ENCODE measurements at regions not wholly inside any gene's neighbourhood (a gene's known extent, or its start where the extent isn't known, plus 50 kb on each side); places are given as distances from the start of the nearest gene placed in this dataset.

DNA sequence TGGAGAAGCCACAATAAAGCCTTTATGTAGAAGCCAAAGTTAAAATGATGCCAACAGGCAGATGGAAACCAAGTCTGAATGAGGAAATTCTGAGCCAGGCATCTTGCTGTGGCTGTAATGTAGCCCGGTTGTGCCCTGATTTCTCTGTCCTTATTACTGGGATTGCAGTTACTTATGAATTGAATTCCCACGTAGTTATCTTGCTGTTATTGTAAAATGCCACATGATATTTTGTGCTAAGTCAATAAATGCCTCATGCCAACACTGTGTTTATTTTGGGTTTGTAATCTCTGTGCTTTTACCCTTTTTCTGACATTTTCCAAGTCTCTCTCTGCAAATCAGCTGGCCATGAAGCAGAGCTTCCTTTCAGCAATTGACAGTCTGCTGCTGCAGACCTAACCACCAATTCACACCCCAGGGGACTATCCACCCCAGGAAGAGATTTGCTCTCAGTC, 486.1 kb upstream of the GOLIM4 start:
- Histone ChIP-seq H3K4me2 (no peak overlapping the region), H3K36me3 (replicated peaks in 1 of 2; ENCODE audit: control insufficient read depth in 1 of 2, insufficient read depth in 2 of 2, low read length in 1 of 2) (no peaks in the 10 kb centered on the region), H4K20me1 (ENCODE audit: insufficient read depth) (no peaks in the 10 kb centered on the region), H3K27ac (ENCODE audit: low read depth in 2 of 2, low read length in 1 of 2) (no peak overlapping the region; a peak in 1 of 4 replicates), H2AFZ (ENCODE audit: low read depth) (no peak overlapping the region), H3K4me1 (ENCODE audit: control insufficient read depth in 1 of 2, insufficient read depth in 2 of 2, low read depth in 1 of 2, low read length in 1 of 2) (no peaks in the 10 kb centered on the region), H3K9me3 (no peaks in the 10 kb centered on the region; the same call in 1 of the 2 replicates), H3K4me3 (ENCODE audit: low read depth in 2 of 2, low read length in 1 of 2) (no peak overlapping the region), H3K9me2 (no peaks in the 10 kb centered on the region), H3K79me2 (ENCODE audit: insufficient read depth) (no peaks in the 10 kb centered on the region), H3K27me3 (ENCODE audit: insufficient read depth) (no peaks in the 10 kb centered on the region), H3K9ac (no peak overlapping the region), H3F3A (replicated peaks; ENCODE audit: insufficient read depth) (no peaks in the 10 kb centered on the region)
- CTCF ChIA-PET: no interaction called here
- TF ChIP-seq EZH2phosphoT487 (IDR thresholded peaks at IDR 0.05; ENCODE audit: borderline replicate concordance, low read depth) (no peak), JUND (IDR thresholded peaks at IDR 0.05) (no peak), SIN3A (IDR thresholded peaks at IDR 0.05; ENCODE audit: borderline replicate concordance, low read depth, low read length) (no peak)
- 58% methylated on average over 2 of the region's 2 CpGs for WGBS (ENCODE audit: low lambda C conversion rate)
- no peak for DNase-seq
- POLR2A ChIA-PET: no interaction called here

GRCh38 chr3:168579010-168579409, 483.3 kb upstream of the GOLIM4 start:
- no peak overlapping the region for H3K4me3 ChIP-seq (ENCODE audit: low read depth in 2 of 2, low read length in 1 of 2)
- no peak overlapping the region for H2AFZ ChIP-seq (ENCODE audit: low read depth)
- H3K27me3 ChIP-seq (ENCODE audit: insufficient read depth): no peaks in the 10 kb centered on the region
- no peak overlapping the region for H3K27ac ChIP-seq (ENCODE audit: low read depth in 2 of 2, low read length in 1 of 2)
- TF ChIP-seq, protein P1, sequence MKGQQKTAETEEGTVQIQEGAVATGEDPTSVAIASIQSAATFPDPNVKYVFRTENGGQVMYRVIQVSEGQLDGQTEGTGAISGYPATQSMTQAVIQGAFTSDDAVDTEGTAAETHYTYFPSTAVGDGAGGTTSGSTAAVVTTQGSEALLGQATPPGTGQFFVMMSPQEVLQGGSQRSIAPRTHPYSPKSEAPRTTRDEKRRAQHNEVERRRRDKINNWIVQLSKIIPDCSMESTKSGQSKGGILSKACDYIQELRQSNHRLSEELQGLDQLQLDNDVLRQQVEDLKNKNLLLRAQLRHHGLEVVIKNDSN (IDR thresholded peaks at IDR 0.05; ENCODE audit: borderline replicate concordance, low read depth): no peak
- TF ChIP-seq MEF2A (IDR thresholded peaks at IDR 0.05; ENCODE audit: borderline replicate concordance, low read depth) (no peak), FOSL2 (IDR thresholded peaks at IDR 0.05; ENCODE audit: borderline replicate concordance, low read depth) (no peak), EZH2phosphoT487 (IDR thresholded peaks at IDR 0.05; ENCODE audit: borderline replicate concordance, low read depth) (no peak), YY1 (IDR thresholded peaks at IDR 0.05; ENCODE audit: low read depth) (no peak), TCF12 (IDR thresholded peaks at IDR 0.05) (no peak), POLR2AphosphoS5 (IDR thresholded peaks at IDR 0.05; ENCODE audit: low read depth, low read length) (no peak), RFX5 (IDR thresholded peaks at IDR 0.05; ENCODE audit: low read length) (no peak)
- no peak overlapping the region for H3K4me2 ChIP-seq
- no peaks in the 10 kb centered on the region for H3K4me1 ChIP-seq (ENCODE audit: control insufficient read depth in 1 of 2, insufficient read depth in 2 of 2, low read depth in 1 of 2, low read length in 1 of 2)
- H3K9me2 ChIP-seq: no peaks in the 10 kb centered on the region
- no peaks in the 10 kb centered on the region for H3K36me3 ChIP-seq (replicated peaks in 1 of 2; ENCODE audit: control insufficient read depth in 1 of 2, insufficient read depth in 2 of 2, low read length in 1 of 2)
- H3K9ac ChIP-seq: no peak overlapping the region
- POLR2A ChIA-PET: no interaction called here
- WGBS (ENCODE audit: low lambda C conversion rate): 26% methylated on average over 1 of the region's 1 CpG
- no peaks in the 10 kb centered on the region for H4K20me1 ChIP-seq (ENCODE audit: insufficient read depth)
- CTCF ChIA-PET: no interaction called here
- no peaks in the 10 kb centered on the region for H3K79me2 ChIP-seq (ENCODE audit: insufficient read depth)
- no peak for DNase-seq
- no peaks in the 10 kb centered on the region; the same call in 1 of the 2 replicates for H3K9me3 ChIP-seq
- no peaks in the 10 kb centered on the region for H3F3A ChIP-seq (replicated peaks; ENCODE audit: insufficient read depth)

DNA sequence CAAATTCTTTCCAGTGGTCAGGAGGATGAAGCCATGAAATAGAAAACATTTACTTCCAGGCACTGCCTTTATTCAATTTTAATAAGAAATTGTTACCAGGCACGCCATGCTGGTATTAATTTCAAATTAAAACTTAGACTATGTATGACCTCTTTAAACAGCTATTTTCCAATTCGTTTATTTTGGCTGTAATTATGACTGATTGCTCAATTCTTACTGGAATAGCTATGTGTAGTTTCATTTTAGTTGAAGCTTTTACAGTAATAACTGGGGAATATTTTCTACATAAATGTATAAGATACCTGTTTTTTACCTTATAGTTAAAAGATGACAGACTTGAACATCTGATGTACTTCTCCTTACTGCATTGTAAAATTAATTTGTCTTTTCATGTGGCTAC, 480.0 kb upstream of the GOLIM4 start:
- H3K27me3 ChIP-seq (ENCODE audit: insufficient read depth): no peaks in the 10 kb centered on the region
- no peaks in the 10 kb centered on the region for H3F3A ChIP-seq (replicated peaks; ENCODE audit: insufficient read depth)
- no peaks in the 10 kb centered on the region for H3K79me2 ChIP-seq (ENCODE audit: insufficient read depth)
- no peak for DNase-seq
- no peak overlapping the region for H3K4me3 ChIP-seq (ENCODE audit: low read depth in 2 of 2, low read length in 1 of 2)
- no peak overlapping the region for H3K4me2 ChIP-seq
- no peaks in the 10 kb centered on the region for H3K9me2 ChIP-seq
- H3K27ac ChIP-seq (ENCODE audit: low read depth in 2 of 2, low read length in 1 of 2): no peak overlapping the region
- WGBS (ENCODE audit: low lambda C conversion rate): 29% methylated on average over 2 of the region's 2 CpGs
- ChIA-PET CTCF (interaction anchor here (1.4 to 1.5 kb wide), 2 partner anchors 9 to 10 kb away, joined by 3 to 5 read pairs; no protein-coding TSS in a partner anchor), POLR2A (no interaction called here)
- no peak overlapping the region for H3K9ac ChIP-seq
- H4K20me1 ChIP-seq (ENCODE audit: insufficient read depth): no peaks in the 10 kb centered on the region
- H3K4me1 ChIP-seq (ENCODE audit: control insufficient read depth in 1 of 2, insufficient read depth in 2 of 2, low read depth in 1 of 2, low read length in 1 of 2): no peaks in the 10 kb centered on the region
- no peak for TF ChIP-seq RAD21 (IDR thresholded peaks at IDR 0.05; ENCODE audit: low read length)
- TF ChIP-seq TEAD4 (IDR thresholded peaks at IDR 0.05; ENCODE audit: borderline replicate concordance, insufficient read depth): no peak
- no peak for TF ChIP-seq EZH2phosphoT487 (IDR thresholded peaks at IDR 0.05; ENCODE audit: borderline replicate concordance, low read depth)
- TF ChIP-seq, protein P2, sequence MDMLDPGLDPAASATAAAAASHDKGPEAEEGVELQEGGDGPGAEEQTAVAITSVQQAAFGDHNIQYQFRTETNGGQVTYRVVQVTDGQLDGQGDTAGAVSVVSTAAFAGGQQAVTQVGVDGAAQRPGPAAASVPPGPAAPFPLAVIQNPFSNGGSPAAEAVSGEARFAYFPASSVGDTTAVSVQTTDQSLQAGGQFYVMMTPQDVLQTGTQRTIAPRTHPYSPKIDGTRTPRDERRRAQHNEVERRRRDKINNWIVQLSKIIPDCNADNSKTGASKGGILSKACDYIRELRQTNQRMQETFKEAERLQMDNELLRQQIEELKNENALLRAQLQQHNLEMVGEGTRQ (IDR thresholded peaks at IDR 0.05; ENCODE audit: borderline replicate concordance, low read depth, low read length): no peak
- TF ChIP-seq MEF2A (IDR thresholded peaks at IDR 0.05; ENCODE audit: borderline replicate concordance, low read depth): no peak
- no peak for TF ChIP-seq EP300 (IDR thresholded peaks at IDR 0.05; ENCODE audit: borderline replicate concordance in 1 of 2, low read depth in 1 of 2, low read length in 1 of 2)
- no peak for TF ChIP-seq FOXJ3 (CRISPR knock-in tag; IDR thresholded peaks at IDR 0.05)
- no peak overlapping the region for H2AFZ ChIP-seq (ENCODE audit: low read depth)
- no peaks in the 10 kb centered on the region for H3K36me3 ChIP-seq (replicated peaks in 1 of 2; ENCODE audit: control insufficient read depth in 1 of 2, insufficient read depth in 2 of 2, low read length in 1 of 2)
- no peaks in the 10 kb centered on the region; the same call in 1 of the 2 replicates for H3K9me3 ChIP-seq

Measured in SK-N-SH (cell line).